Activated CD4-positive, alpha-beta T cell treated with anti-CD3 and anti-CD28 coated beads, Interleukin-2, amount 10 ng/mL, durations not matched to agents 7 days and 5 days (primary cell): ENCODE measurements at regions not wholly inside any gene's neighbourhood (a gene's known extent, or its start where the extent isn't known, plus 50 kb on each side); places are given as distances from the start of the nearest gene placed in this dataset.
"Not testable (repeated sequence)": the region's sequence is repeated elsewhere in the genome, so short reads cannot be mapped to it uniquely, and the experiment has no call there.

Experiments
- CTCF ChIA-PET: fragments of 350-600 bp; sonication (Branson Sonifier 250); formaldehyde crosslinking; loops from one replicate; lab custom pipeline; 2021; ENCODE audit warnings: antibody characterized with exemption; lab: Charles Lee
- POLR2A ChIA-PET: fragments of 350-600 bp; sonication (Branson Sonifier 250); formaldehyde crosslinking; loops from one replicate; lab custom pipeline; 2021; ENCODE audit warnings: antibody characterized with exemption; lab: Charles Lee
- DNase-seq: peaks from one replicate; pipeline ENCODE4 v3.0.0-alpha.2; 2020
- H3K27ac Mint-ChIP-seq: one replicate; pipeline ENCODE4 v1.8.0; 2021; ENCODE audit warnings: mild to moderate bottlenecking, moderate library complexity, mixed read lengths
- H3K27me3 Mint-ChIP-seq: one replicate; pipeline ENCODE4 v1.8.0; 2021; ENCODE audit warnings: mixed read lengths
- H3K36me3 Mint-ChIP-seq: one replicate; pipeline ENCODE4 v1.8.0; 2021; ENCODE audit warnings: low read depth, mixed read lengths
- H3K4me1 Mint-ChIP-seq: one replicate; pipeline ENCODE4 v1.8.0; 2021; ENCODE audit warnings: mixed read lengths
- H3K4me3 Mint-ChIP-seq: one replicate; pipeline ENCODE4 v1.8.0; 2021; ENCODE audit warnings: mild to moderate bottlenecking, moderate library complexity, mixed read lengths
- H3K9me3 Mint-ChIP-seq: one replicate; pipeline ENCODE4 v1.8.0; 2021; ENCODE audit warnings: mixed read lengths

DNA sequence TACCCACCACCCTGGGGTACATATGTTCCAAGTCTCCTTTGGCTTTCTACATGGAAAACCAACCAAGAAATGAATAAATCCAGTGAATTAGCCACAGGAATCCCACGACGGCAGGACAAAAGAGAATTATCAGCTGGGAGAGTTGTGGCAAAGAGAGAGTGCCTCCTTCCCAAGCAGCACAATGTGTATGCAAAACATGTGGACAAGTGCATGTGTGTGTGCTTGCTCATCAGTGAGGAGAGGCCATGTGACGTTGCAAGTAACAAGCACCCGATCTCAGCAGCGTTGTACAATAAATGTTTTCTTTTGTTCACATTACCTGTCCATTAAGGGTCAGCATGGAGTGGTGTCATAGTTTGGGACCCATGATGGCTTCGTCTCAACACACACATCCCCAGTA lies 50.0 kb upstream of the EMX2 start:
- H3K36me3 Mint-ChIP-seq, result no peaks in the 10 kb centered on the region
- no peak for DNase-seq
- peaks cover 2% of the 10 kb centered on the region for H3K4me1 Mint-ChIP-seq
- no peak overlapping the region for H3K4me3 Mint-ChIP-seq
- H3K9me3 Mint-ChIP-seq, result no peaks in the 10 kb centered on the region
- H3K27me3 Mint-ChIP-seq, result peaks cover 27% of the 10 kb centered on the region
- ChIA-PET POLR2A (no interaction called here), CTCF (no interaction called here)
- H3K27ac Mint-ChIP-seq, result no peak overlapping the region

DNA sequence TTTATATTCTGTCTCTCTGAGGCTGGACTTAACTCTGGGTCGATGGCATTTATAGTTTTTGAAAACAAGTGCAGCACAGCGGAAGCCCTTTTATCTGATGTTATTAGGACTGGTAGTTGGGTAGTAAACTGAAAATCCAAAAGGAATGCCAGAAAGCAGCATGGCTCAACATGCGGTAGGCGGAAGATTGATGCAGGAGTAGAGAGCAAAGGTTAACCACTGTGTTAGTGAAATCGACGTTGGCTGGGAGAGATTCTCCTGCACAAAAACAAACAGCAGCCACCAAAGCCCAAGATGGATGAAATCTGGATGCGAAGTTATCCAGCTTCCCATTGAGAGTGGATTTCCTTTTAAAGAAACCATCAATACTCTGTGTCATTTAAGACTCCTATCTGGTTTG lies 54.5 kb upstream of the EMX2 start:
- no peak for DNase-seq
- no peak overlapping the region for H3K27ac Mint-ChIP-seq
- no peak overlapping the region for H3K4me3 Mint-ChIP-seq
- CTCF ChIA-PET, result no interaction called here
- POLR2A ChIA-PET, result no interaction called here
- H3K4me1 Mint-ChIP-seq, result no peaks in the 10 kb centered on the region
- no peaks in the 10 kb centered on the region for H3K36me3 Mint-ChIP-seq
- no peaks in the 10 kb centered on the region for H3K9me3 Mint-ChIP-seq
- H3K27me3 Mint-ChIP-seq, result peaks cover 5% of the 10 kb centered on the region

DNA sequence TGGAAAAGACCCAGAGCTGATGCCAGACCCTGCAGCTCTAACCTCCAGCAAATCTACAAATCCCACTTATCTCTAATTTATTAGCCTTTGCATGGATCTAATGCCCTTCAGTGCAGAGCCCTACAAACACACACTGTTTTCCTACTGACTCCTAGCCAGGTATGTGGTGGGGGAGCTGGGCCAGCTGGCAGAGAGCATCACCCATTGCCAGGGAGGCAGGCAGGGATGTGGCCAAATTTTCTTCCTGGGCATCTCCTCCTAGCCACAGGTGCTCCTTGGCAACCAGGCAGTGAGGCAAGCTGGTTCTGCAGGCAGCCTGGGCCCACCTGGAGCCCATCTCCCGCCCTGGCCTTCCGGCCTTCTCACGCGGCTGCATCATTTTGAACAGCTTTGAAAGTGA lies 55.9 kb upstream of the EMX2 start:
- CTCF ChIA-PET, result interaction anchor here (1.2 kb wide), 1 partner anchor 12 kb away, joined by 3 read pairs; no protein-coding TSS in a partner anchor
- H3K27me3 Mint-ChIP-seq, result no peaks in the 10 kb centered on the region

DNA sequence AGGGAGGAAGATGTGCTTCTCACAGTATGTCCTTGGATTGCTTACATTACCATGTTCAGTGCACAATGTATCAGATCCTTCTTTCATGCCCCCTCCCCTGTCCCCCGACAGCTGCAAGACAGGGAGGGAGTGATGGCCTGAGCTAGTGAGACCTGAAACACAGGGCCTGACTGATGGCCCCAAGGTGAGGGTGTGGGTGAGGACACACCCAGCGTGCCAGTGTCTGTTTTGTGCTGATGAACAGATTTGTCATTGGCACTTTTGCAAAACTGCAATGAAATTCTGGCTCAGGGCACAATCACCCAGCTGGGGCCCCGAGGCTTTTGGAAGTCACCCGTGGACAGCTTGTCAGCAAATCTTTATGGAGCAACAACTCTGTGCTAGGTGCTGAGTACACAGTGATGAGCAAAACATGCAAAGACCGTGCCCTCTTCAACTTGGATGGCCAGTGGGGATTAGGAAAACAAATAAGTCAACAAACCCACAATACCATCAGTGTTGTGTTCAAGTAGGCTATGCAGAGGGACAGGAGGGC lies 59.4 kb upstream of the EMX2 start:
- H3K4me1 Mint-ChIP-seq, result no peaks in the 10 kb centered on the region
- DNase-seq, result no peak
- POLR2A ChIA-PET, result no interaction called here
- H3K36me3 Mint-ChIP-seq, result no peaks in the 10 kb centered on the region
- no peaks in the 10 kb centered on the region for H3K9me3 Mint-ChIP-seq
- H3K4me3 Mint-ChIP-seq, result no peak overlapping the region
- no peaks in the 10 kb centered on the region for H3K27me3 Mint-ChIP-seq
- CTCF ChIA-PET, result no interaction called here
- no peak overlapping the region for H3K27ac Mint-ChIP-seq

More for the DNA sequence above, 55.9 kb upstream of the EMX2 start:
- Mint-ChIP-seq H3K9me3 (no peaks in the 10 kb centered on the region), H3K27ac (no peak overlapping the region), H3K36me3 (no peaks in the 10 kb centered on the region), H3K4me1 (no peaks in the 10 kb centered on the region), H3K4me3 (no peak overlapping the region)
- POLR2A ChIA-PET, result no interaction called here
- DNase-seq, result no peak

GRCh38 chr10:117481011-117481410 lies 61.5 kb upstream of the EMX2 start:
- POLR2A ChIA-PET, CTCF ChIA-PET, H3K36me3 Mint-ChIP-seq, H3K27ac Mint-ChIP-seq, DNase-seq, H3K4me1 Mint-ChIP-seq, H3K4me3 Mint-ChIP-seq, H3K9me3 Mint-ChIP-seq, H3K27me3 Mint-ChIP-seq: not testable (repeated sequence)

- DNase-seq, result no peak
- ChIA-PET POLR2A (no interaction called here), CTCF (no interaction called here)
- Mint-ChIP-seq H3K36me3 (no peaks in the 10 kb centered on the region), H3K27ac (no peak overlapping the region), H3K9me3 (no peaks in the 10 kb centered on the region), H3K4me3 (no peak overlapping the region), H3K4me1 (no peaks in the 10 kb centered on the region), H3K27me3 (no peaks in the 10 kb centered on the region)
Observed at GRCh38 chr10:117480097-117480496, 62.4 kb upstream of the EMX2 start.

- ChIA-PET POLR2A (no interaction called here), CTCF (interaction anchor here (0.6 kb wide), 1 partner anchor 81 kb away, joined by 4 read pairs; no protein-coding TSS in a partner anchor)
- Mint-ChIP-seq H3K9me3 (no peaks in the 10 kb centered on the region), H3K4me1 (no peaks in the 10 kb centered on the region), H3K27ac (no peak overlapping the region), H3K27me3 (no peaks in the 10 kb centered on the region), H3K4me3 (no peak overlapping the region), H3K36me3 (no peaks in the 10 kb centered on the region)
- DNase-seq, result no peak
Observed at GRCh38 chr10:117477961-117478670, 64.4 kb upstream of the EMX2 start.

GRCh38 chr10:117477211-117477947 lies 65.2 kb upstream of the EMX2 start:
- ChIA-PET CTCF (interaction anchor here (0.6 kb wide), 1 partner anchor 80 kb away, joined by 4 read pairs; no protein-coding TSS in a partner anchor), POLR2A (no interaction called here)
- Mint-ChIP-seq H3K4me3 (no peak overlapping the region), H3K36me3 (no peaks in the 10 kb centered on the region), H3K9me3 (no peaks in the 10 kb centered on the region), H3K4me1 (no peaks in the 10 kb centered on the region), H3K27ac (no peak overlapping the region), H3K27me3 (no peaks in the 10 kb centered on the region)
- no peak for DNase-seq

- POLR2A ChIA-PET, result no interaction called here
- no peaks in the 10 kb centered on the region for H3K27me3 Mint-ChIP-seq
- CTCF ChIA-PET, result no interaction called here
- no peaks in the 10 kb centered on the region for H3K36me3 Mint-ChIP-seq
- no peak for DNase-seq
- H3K4me1 Mint-ChIP-seq, result no peaks in the 10 kb centered on the region
- H3K27ac Mint-ChIP-seq, result peak overlapping the region; percentile 19
- no peaks in the 10 kb centered on the region for H3K9me3 Mint-ChIP-seq
- H3K4me3 Mint-ChIP-seq, result no peak overlapping the region
Observed at GRCh38 chr10:117476716-117477115, 65.8 kb upstream of the EMX2 start.

- DNase-seq, result no peak
- Mint-ChIP-seq H3K9me3 (no peaks in the 10 kb centered on the region), H3K4me3 (no peak overlapping the region), H3K27ac (no peak overlapping the region), H3K36me3 (no peaks in the 10 kb centered on the region), H3K4me1 (no peaks in the 10 kb centered on the region), H3K27me3 (no peaks in the 10 kb centered on the region)
- CTCF ChIA-PET, result no interaction called here
- POLR2A ChIA-PET, result no interaction called here
Observed at GRCh38 chr10:117476281-117476680, 66.3 kb upstream of the EMX2 start.

DNA sequence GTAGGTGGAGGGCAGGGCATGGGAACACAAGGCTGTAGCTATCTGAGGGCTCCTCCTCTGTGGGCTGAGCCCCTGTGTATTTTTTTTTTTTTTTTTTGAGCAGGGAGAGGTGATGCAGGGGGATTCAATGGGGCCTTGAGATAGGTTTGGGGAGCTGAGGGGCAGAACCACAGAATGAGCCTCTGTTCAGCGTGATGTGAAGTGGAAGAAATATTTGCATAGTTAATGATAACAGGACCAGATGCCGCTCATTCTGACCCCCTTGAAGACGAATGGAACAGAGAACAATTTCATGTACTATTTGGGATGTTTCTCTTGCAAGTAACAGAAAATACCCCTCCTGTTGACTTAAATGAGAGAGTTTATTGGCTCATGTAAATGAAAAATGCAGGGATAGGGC lies 69.7 kb upstream of the EMX2 start:
- CTCF ChIA-PET, result no interaction called here
- Mint-ChIP-seq H3K36me3 (no peaks in the 10 kb centered on the region), H3K27ac (no peak overlapping the region), H3K4me1 (no peaks in the 10 kb centered on the region), H3K9me3 (no peaks in the 10 kb centered on the region), H3K4me3 (no peak overlapping the region), H3K27me3 (no peaks in the 10 kb centered on the region)
- DNase-seq, result no peak
- POLR2A ChIA-PET, result no interaction called here

DNA sequence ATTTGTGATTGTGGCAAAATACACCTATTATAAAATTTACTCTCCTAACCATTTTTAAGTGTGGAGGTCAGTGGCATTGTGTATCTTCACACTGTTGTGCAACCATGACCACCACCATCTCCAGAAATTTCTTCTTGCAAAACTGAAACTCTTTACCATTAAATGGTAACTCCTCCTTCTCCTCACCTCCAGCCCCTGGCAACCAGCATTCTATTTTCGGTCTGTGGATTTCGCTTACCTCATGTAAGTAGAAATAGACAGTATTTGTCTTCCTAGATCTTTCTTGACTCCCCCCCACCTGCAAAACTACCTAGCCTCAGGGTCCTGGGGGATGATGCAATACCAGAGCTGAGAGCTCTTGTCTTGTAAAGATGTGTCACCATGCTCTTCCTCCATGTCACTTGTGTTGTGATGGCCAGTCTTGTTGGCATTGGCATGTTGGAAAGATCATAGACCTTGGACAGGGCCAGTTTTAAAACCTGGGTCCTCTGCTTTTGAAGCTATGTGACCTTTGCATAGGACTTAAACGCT lies 71.1 kb upstream of the EMX2 start:
- H3K4me3 Mint-ChIP-seq, result no peak overlapping the region
- ChIA-PET POLR2A (no interaction called here), CTCF (no interaction called here)
- no peaks in the 10 kb centered on the region for H3K36me3 Mint-ChIP-seq
- no peaks in the 10 kb centered on the region for H3K27me3 Mint-ChIP-seq
- H3K9me3 Mint-ChIP-seq, result no peaks in the 10 kb centered on the region
- no peak overlapping the region for H3K27ac Mint-ChIP-seq
- DNase-seq, result no peak
- H3K4me1 Mint-ChIP-seq, result no peaks in the 10 kb centered on the region

- ChIA-PET CTCF (no interaction called here), POLR2A (no interaction called here)
- H3K27me3 Mint-ChIP-seq, result no peaks in the 10 kb centered on the region
- no peak overlapping the region for H3K4me3 Mint-ChIP-seq
- no peaks in the 10 kb centered on the region for H3K4me1 Mint-ChIP-seq
- no peak overlapping the region for H3K27ac Mint-ChIP-seq
- H3K9me3 Mint-ChIP-seq, result no peaks in the 10 kb centered on the region
- no peak for DNase-seq
- no peaks in the 10 kb centered on the region for H3K36me3 Mint-ChIP-seq
Observed at GRCh38 chr10:117470733-117471132, 71.8 kb upstream of the EMX2 start.
